ENCODE measurements at regions not wholly inside any gene's neighbourhood (a gene's known extent, or its start where the extent isn't known, plus 50 kb on each side); places are given as distances from the start of the nearest gene placed in this dataset.

DNA sequence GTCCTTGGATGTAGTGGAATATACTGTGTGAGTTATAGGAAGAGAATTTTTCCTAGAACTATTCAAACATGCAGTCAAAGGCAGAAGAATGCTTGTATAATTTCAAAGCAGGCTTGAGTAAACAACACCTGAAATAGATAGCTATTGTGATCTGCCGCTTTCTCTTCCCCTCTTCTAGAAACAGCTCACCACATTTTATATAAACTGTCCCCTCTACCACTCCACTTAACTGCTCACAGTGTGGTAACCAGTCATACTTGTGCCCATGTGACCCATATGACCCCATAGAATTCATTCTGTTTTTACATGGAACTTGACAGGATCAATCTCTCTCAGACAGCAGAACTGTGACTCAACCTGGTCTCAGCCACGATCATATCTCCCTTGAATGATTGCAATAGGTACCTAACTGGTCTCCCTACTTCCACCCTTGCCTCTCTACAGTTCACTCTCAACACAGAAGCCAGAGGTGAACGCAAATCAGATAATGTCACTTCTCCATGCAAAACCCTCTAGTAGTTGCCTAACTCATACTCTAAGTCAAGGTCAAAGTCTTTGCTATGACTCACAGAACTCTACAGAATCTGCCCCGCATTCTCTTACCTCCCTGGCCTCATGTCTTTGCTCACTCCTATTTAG is 85.6 kb upstream of the EFHC2 start:
- TF ChIP-seq CTCF (IDR thresholded peaks at IDR 0.05) (no peak), POLR2AphosphoS5 (IDR thresholded peaks at IDR 0.05; ENCODE audit: low read depth, low read length) (no peak), TCF7L2 (IDR thresholded peaks at IDR 0.05; ENCODE audit: low read depth, low read length) (peak; percentile 86), SIN3A (IDR thresholded peaks at IDR 0.05; ENCODE audit: borderline replicate concordance, insufficient read depth, low read depth, low read length) (no peak)
- TF ChIP-seq, protein P1, sequence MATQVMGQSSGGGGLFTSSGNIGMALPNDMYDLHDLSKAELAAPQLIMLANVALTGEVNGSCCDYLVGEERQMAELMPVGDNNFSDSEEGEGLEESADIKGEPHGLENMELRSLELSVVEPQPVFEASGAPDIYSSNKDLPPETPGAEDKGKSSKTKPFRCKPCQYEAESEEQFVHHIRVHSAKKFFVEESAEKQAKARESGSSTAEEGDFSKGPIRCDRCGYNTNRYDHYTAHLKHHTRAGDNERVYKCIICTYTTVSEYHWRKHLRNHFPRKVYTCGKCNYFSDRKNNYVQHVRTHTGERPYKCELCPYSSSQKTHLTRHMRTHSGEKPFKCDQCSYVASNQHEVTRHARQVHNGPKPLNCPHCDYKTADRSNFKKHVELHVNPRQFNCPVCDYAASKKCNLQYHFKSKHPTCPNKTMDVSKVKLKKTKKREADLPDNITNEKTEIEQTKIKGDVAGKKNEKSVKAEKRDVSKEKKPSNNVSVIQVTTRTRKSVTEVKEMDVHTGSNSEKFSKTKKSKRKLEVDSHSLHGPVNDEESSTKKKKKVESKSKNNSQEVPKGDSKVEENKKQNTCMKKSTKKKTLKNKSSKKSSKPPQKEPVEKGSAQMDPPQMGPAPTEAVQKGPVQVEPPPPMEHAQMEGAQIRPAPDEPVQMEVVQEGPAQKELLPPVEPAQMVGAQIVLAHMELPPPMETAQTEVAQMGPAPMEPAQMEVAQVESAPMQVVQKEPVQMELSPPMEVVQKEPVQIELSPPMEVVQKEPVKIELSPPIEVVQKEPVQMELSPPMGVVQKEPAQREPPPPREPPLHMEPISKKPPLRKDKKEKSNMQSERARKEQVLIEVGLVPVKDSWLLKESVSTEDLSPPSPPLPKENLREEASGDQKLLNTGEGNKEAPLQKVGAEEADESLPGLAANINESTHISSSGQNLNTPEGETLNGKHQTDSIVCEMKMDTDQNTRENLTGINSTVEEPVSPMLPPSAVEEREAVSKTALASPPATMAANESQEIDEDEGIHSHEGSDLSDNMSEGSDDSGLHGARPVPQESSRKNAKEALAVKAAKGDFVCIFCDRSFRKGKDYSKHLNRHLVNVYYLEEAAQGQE (IDR thresholded peaks at IDR 0.05; ENCODE audit: insufficient read depth in 1 of 2, low read depth in 2 of 2, low read length in 1 of 2), result no peak

Data from Panc1 (cell line).